Brain pericyte (primary cell): ENCODE measurements at regions not wholly inside any gene's neighbourhood (a gene's known extent, or its start where the extent isn't known, plus 50 kb on each side); places are given as distances from the start of the nearest gene placed in this dataset.
A peak's percentile ranks its signal among the peaks of the same experiment; 100 is the strongest.

ENCODE experiments used
- DNase-seq: peaks from one replicate; pipeline ENCODE4 v3.0.0-alpha.2; 2012; ENCODE audit warnings: low read depth, low spot score

- DNase-seq: no peak
Observed at GRCh38 chr4:107252571-107252970, 216.5 kb upstream of the DKK2 start.

DNA sequence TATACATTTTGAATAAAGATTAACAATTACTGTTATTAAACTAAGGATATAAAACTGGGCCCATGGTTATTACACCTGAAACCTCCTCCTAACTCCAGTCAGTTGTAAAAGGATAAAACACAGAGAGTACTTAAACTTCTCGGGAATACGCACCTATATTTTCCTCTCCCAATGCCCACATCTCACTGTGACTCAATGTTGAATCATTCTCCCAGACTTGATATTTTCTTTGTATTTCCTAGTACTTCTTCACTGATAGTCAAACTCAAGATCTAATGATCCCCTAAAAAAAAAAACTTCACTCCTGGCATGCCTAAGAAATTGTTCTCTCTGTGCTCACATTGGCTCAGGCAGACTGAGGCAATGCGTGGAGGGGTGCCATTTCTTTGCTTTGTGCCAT lies 212.5 kb upstream of the DKK2 start:
- DNase-seq: no peak

GRCh38 chr4:107247738-107248137 lies 211.6 kb upstream of the DKK2 start:
- no peak for DNase-seq

DNA sequence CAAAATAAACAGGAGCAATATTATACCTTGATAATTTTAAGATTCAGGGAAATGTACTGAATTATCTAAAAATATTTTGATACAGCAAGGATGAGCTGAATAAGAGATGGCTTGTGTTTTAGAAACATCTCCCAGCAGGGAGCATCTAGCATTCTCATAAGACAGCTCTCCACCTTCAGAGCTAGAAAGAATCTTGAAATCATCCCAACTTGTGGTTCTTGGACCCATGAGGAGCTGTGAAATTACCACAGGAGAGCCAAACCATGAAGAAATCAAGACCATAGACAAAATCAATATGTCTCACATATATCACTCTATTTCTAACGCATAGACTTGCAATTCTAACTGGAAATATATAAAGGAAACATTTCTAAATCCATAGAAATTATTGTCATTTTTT lies 210.6 kb upstream of the DKK2 start:
- no peak for DNase-seq

GRCh38 chr4:107243141-107243781 lies 207.1 kb upstream of the DKK2 start:
- no peak for DNase-seq

DNA sequence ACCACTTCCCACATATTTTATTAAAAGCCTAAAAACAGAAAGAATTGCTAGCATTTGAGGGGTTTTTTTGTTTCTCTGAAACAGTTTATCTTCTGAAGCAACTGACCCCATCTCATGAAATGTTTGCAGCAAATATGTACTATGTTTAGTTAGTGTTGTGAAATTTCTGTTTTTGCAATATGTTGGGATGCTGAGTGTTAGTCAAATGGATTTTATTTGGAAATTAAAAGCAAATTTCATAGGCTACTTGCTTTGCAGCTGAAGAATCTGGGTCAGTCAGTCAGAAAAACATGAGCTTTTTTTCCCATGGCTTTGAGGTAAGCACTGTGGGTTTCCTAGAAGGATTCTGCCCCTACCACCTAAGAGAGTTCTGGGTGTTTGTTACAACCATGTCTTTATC lies 184.9 kb upstream of the DKK2 start:
- DNase-seq: no peak

GRCh38 chr4:107219681-107220080 lies 183.6 kb upstream of the DKK2 start:
- no peak for DNase-seq

DNA sequence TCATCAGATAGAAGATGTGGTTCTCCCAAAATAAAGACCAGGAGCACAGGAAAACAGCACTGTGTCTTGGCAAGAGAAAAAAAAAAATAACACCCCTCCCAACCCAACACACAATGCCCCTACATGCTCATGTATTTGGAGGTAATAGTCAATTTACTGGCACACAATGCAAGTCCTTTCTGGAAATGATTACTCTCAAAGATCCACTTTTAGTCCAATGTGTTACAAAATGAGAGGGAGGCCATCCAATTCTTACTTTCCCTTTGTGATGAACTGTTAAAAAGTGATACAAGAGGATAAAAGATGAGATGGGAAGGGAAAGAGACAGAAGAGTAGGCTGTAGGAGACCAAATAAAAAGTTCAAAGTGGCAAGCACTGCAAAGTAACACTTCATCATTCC lies 180.3 kb upstream of the DKK2 start:
- no peak for DNase-seq

GRCh38 chr4:107215222-107215621 lies 179.1 kb upstream of the DKK2 start:
- DNase-seq: no peak

- DNase-seq: no peak
Observed at GRCh38 chr4:107213880-107214279, 177.8 kb upstream of the DKK2 start.

GRCh38 chr4:107213410-107213809 lies 177.3 kb upstream of the DKK2 start:
- DNase-seq: no peak

DNA sequence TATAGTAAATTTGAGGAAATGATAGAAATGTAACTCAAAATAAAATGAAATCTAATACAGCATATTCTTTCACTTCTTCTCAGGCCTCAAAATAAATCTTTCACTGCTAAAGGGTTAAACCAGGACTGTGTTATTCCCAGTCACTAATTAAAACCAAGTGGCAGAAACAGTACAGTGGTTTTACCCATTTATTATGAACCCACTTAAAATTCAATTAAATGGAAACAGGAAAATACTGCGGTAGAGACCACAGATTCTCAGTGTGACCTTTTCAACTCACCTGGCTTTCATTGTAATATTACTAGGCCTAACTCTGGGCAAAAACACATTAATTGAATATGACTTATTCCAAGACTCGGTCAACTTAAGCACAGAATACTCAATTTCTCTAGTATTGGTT lies 176.5 kb upstream of the DKK2 start:
- no peak for DNase-seq

- no peak for DNase-seq
Observed at GRCh38 chr4:107210450-107211239, 174.5 kb upstream of the DKK2 start.

GRCh38 chr4:107203733-107204132 lies 167.6 kb upstream of the DKK2 start:
- no peak for DNase-seq

GRCh38 chr4:107202744-107203143 lies 166.6 kb upstream of the DKK2 start:
- no peak for DNase-seq

- DNase-seq: no peak
Observed at GRCh38 chr4:107197121-107197520, 161.0 kb upstream of the DKK2 start.

GRCh38 chr4:107196312-107196711 lies 160.2 kb upstream of the DKK2 start:
- no peak for DNase-seq

DNA sequence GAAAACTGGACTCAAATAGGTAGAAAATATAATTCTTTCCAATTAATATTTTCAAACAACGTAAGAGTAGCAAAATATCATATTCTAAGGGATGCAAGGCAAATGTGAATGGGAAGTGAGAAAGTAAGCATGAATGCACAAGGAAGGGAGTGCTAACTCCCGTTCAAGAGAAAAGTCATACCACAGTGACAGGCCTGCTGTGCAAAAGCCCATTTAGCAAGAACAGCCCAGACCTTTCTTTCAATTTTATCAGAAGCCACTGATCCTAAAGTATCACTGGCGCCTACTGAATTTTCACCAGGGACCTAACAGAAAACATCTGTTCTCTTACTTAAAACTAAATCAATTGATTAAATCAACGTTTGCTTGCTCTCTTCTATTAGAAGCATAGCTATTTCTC lies 157.9 kb upstream of the DKK2 start:
- DNase-seq: no peak

GRCh38 chr4:107192601-107193000 lies 156.5 kb upstream of the DKK2 start:
- DNase-seq: no peak

- DNase-seq: no peak
Observed at GRCh38 chr4:107187091-107187490, 151.0 kb upstream of the DKK2 start.

GRCh38 chr4:107183155-107183774 lies 147.2 kb upstream of the DKK2 start:
- DNase-seq: peak; percentile 15

- no peak for DNase-seq
Observed at GRCh38 chr4:107182347-107182746, 146.2 kb upstream of the DKK2 start.

- no peak for DNase-seq
Observed at GRCh38 chr4:107166873-107167450, 130.8 kb upstream of the DKK2 start.
